ENCODE measurements at regions not wholly inside any gene's neighbourhood (a gene's known extent, or its start where the extent isn't known, plus 50 kb on each side); places are given as distances from the start of the nearest gene placed in this dataset.
A peak's percentile ranks its signal among the peaks of the same experiment; 100 is the strongest.

GRCh38 chr9:126160067-126160853 lies 166.4 kb upstream of the MVB12B start:
- no peak overlapping the region for H3K27ac Mint-ChIP-seq
- WGBS (ENCODE audit: insufficient coverage) = 100% methylated on average over 1 of the region's 10 CpGs
- intact Hi-C loops (cut with micrococcal nuclease) = no loop called here
- H3K27me3 Mint-ChIP-seq (ENCODE audit: low read depth in 3 of 3) = peaks cover 0 to 5% (median 4%) of the 10 kb centered on the region in 3 donors
- no peak for DNase-seq
- no peaks in the 10 kb centered on the region for H3K9me3 Mint-ChIP-seq
- no peak overlapping the region for H2AFZ ChIP-seq (ENCODE audit: insufficient read depth, low read depth, low read length, poor library complexity, severe bottlenecking)
- H3K4me1 Mint-ChIP-seq = no peaks in the 10 kb centered on the region
- H3K4me3 ChIP-seq (replicated peaks in 1 of 3; ENCODE audit: low read depth in 2 of 3, low read length in 3 of 3) = no peak overlapping the region
- no peaks in the 10 kb centered on the region for H3K27me3 ChIP-seq (ENCODE audit: control insufficient read depth in 2 of 2, insufficient read depth in 2 of 2, low read length in 2 of 2)
- H4K20me1 ChIP-seq (ENCODE audit: insufficient read depth, low read length) = no peaks in the 10 kb centered on the region
- H3K36me3 Mint-ChIP-seq = no peaks in the 10 kb centered on the region
- H3K36me3 ChIP-seq (replicated peaks in 1 of 2; ENCODE audit: control insufficient read depth in 1 of 2, insufficient read depth in 2 of 2, low read length in 2 of 2) = no peaks in the 10 kb centered on the region
- no peaks in the 10 kb centered on the region for H3K4me1 ChIP-seq (ENCODE audit: control insufficient read depth in 1 of 2, insufficient read depth in 2 of 2, low read length in 2 of 2)
- TF ChIP-seq, protein P1, sequence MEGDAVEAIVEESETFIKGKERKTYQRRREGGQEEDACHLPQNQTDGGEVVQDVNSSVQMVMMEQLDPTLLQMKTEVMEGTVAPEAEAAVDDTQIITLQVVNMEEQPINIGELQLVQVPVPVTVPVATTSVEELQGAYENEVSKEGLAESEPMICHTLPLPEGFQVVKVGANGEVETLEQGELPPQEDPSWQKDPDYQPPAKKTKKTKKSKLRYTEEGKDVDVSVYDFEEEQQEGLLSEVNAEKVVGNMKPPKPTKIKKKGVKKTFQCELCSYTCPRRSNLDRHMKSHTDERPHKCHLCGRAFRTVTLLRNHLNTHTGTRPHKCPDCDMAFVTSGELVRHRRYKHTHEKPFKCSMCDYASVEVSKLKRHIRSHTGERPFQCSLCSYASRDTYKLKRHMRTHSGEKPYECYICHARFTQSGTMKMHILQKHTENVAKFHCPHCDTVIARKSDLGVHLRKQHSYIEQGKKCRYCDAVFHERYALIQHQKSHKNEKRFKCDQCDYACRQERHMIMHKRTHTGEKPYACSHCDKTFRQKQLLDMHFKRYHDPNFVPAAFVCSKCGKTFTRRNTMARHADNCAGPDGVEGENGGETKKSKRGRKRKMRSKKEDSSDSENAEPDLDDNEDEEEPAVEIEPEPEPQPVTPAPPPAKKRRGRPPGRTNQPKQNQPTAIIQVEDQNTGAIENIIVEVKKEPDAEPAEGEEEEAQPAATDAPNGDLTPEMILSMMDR (IDR thresholded peaks at IDR 0.05) = no peak
- H3K4me2 ChIP-seq (replicated peaks; ENCODE audit: extremely low read depth, low read length, poor library complexity, severe bottlenecking) = no peak overlapping the region
- no peak overlapping the region for H3K4me3 Mint-ChIP-seq
- H3K79me2 ChIP-seq (ENCODE audit: insufficient read depth, low read length) = no peaks in the 10 kb centered on the region
- H3K27ac ChIP-seq (ENCODE audit: low read depth in 1 of 2, low read length in 2 of 2) = no peak overlapping the region
- H3K9me3 ChIP-seq (replicated peaks in 1 of 2; ENCODE audit: control insufficient read depth in 1 of 2, insufficient read depth in 1 of 2, low read length in 2 of 2) = no peaks in the 10 kb centered on the region
- no peak overlapping the region for H3K9ac ChIP-seq (ENCODE audit: insufficient read depth, low read length, poor library complexity, severe bottlenecking)

- Mint-ChIP-seq H3K4me3 (no peak overlapping the region), H3K27ac (no peak overlapping the region)
These were observed 165.7 kb upstream of the MVB12B start for GRCh38 chr9:126160854-126161329.

More at GRCh38 chr9:126160854-126161329, 165.7 kb upstream of the MVB12B start:
- no peak overlapping the region for H3K9ac ChIP-seq (ENCODE audit: insufficient read depth, low read length, poor library complexity, severe bottlenecking)
- Mint-ChIP-seq H3K4me1 (no peaks in the 10 kb centered on the region), H3K27me3 (ENCODE audit: low read depth in 3 of 3) (peaks cover 0 to 5% (median 4%) of the 10 kb centered on the region in 3 donors), H3K9me3 (no peaks in the 10 kb centered on the region), H3K36me3 (no peaks in the 10 kb centered on the region)
- no peak overlapping the region for H2AFZ ChIP-seq (ENCODE audit: insufficient read depth, low read depth, low read length, poor library complexity, severe bottlenecking)
- no peak for DNase-seq
- WGBS (ENCODE audit: insufficient coverage) = no CpG with 5 or more reads among the region's 1 CpG
- no peaks in the 10 kb centered on the region for H3K27me3 ChIP-seq (ENCODE audit: control insufficient read depth in 2 of 2, insufficient read depth in 2 of 2, low read length in 2 of 2)
- no peaks in the 10 kb centered on the region for H3K36me3 ChIP-seq (replicated peaks in 1 of 2; ENCODE audit: control insufficient read depth in 1 of 2, insufficient read depth in 2 of 2, low read length in 2 of 2)
- intact Hi-C loops (cut with micrococcal nuclease) = no loop called here
- no peak overlapping the region for H3K27ac ChIP-seq (ENCODE audit: low read depth in 1 of 2, low read length in 2 of 2)
- no peaks in the 10 kb centered on the region for H3K9me3 ChIP-seq (replicated peaks in 1 of 2; ENCODE audit: control insufficient read depth in 1 of 2, insufficient read depth in 1 of 2, low read length in 2 of 2)
- TF ChIP-seq, protein P1 (IDR thresholded peaks at IDR 0.05) = peak; percentile 19
- no peaks in the 10 kb centered on the region for H3K79me2 ChIP-seq (ENCODE audit: insufficient read depth, low read length)
- no peaks in the 10 kb centered on the region for H3K4me1 ChIP-seq (ENCODE audit: control insufficient read depth in 1 of 2, insufficient read depth in 2 of 2, low read length in 2 of 2)
- no peaks in the 10 kb centered on the region for H4K20me1 ChIP-seq (ENCODE audit: insufficient read depth, low read length)
- no peak overlapping the region for H3K4me3 ChIP-seq (replicated peaks in 1 of 3; ENCODE audit: low read depth in 2 of 3, low read length in 3 of 3)
- H3K4me2 ChIP-seq (replicated peaks; ENCODE audit: extremely low read depth, low read length, poor library complexity, severe bottlenecking) = no peak overlapping the region

Measured in CD14-positive monocyte (primary cell).